Peyer's patch (tissue), 4 donors: ENCODE measurements at regions not wholly inside any gene's neighbourhood (a gene's known extent, or its start where the extent isn't known, plus 50 kb on each side); places are given as distances from the start of the nearest gene placed in this dataset.

ENCODE experiments used
- CTCF ChIP-seq, 6 experiments: fragments of 450-650 bp in 4 of 6; fragments of 200-600 bp in 2 of 6; sonication (generic) in 1 of 6; IDR thresholded peaks; one replicate each; pipeline ENCODE4 v1.5.1; 2017 to 2019; ENCODE audit warnings: antibody characterized with exemption in 6 of 6, mild to moderate bottlenecking in 3 of 6, moderate library complexity in 1 of 6
- POLR2A ChIP-seq, 2 donors: fragments of 450-650 bp; IDR thresholded peaks; one replicate each; pipeline ENCODE4 v1.5.1; 2017; ENCODE audit warnings: antibody characterized with exemption in 2 of 2, mild to moderate bottlenecking in 2 of 2, moderate library complexity in 2 of 2

- TF ChIP-seq CTCF (IDR thresholded peaks at IDR 0.05) (no peak), POLR2A (IDR thresholded peaks at IDR 0.05) (no peak)
These were observed 54.0 kb upstream of the POU2F1 start for GRCh38 chr1:167166690-167167075.
